ENCODE measurements at regions not wholly inside any gene's neighbourhood (a gene's known extent, or its start where the extent isn't known, plus 50 kb on each side); places are given as distances from the start of the nearest gene placed in this dataset.

GRCh38 chr14:71604231-71604630 lies 328.0 kb upstream of the RGS6 start:
- no peak for DNase-seq (ENCODE audit: low read depth, low spot score)
- Mint-ChIP-seq H3K4me3 (no peak overlapping the region), H3K4me1 (peaks cover 16% of the 10 kb centered on the region), H3K27ac (ENCODE audit: unreplicated experiment) (no peak overlapping the region), H3K9me3 (peaks cover 21% of the 10 kb centered on the region), H3K36me3 (ENCODE audit: low read depth) (peaks cover 32% of the 10 kb centered on the region), H3K27me3 (ENCODE audit: low read depth) (no peaks in the 10 kb centered on the region)
- TF ChIP-seq, protein P1, sequence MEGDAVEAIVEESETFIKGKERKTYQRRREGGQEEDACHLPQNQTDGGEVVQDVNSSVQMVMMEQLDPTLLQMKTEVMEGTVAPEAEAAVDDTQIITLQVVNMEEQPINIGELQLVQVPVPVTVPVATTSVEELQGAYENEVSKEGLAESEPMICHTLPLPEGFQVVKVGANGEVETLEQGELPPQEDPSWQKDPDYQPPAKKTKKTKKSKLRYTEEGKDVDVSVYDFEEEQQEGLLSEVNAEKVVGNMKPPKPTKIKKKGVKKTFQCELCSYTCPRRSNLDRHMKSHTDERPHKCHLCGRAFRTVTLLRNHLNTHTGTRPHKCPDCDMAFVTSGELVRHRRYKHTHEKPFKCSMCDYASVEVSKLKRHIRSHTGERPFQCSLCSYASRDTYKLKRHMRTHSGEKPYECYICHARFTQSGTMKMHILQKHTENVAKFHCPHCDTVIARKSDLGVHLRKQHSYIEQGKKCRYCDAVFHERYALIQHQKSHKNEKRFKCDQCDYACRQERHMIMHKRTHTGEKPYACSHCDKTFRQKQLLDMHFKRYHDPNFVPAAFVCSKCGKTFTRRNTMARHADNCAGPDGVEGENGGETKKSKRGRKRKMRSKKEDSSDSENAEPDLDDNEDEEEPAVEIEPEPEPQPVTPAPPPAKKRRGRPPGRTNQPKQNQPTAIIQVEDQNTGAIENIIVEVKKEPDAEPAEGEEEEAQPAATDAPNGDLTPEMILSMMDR (conservative IDR thresholded peaks at IDR 0.05) = no peak

DNA sequence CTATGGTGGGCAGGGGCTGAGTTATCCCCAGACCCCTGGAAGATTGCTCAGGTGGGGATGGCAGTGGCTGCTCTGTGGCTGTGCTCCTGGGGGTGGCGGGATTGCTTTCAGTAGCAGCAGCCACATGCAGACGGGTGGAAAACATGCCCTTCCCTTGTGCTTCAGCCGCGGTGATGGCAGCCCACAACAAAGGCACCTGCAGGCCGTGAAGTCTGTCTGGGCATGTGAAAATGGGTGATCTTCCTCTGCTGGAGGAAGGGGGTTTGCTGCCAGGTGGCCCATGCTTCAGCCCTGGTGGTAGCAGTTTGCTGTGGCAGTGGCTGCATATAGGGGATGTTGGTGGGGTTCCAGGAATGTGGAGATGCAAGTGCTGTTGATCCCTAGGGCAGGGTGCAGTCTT lies 326.2 kb upstream of the RGS6 start:
- Mint-ChIP-seq H3K27me3 (ENCODE audit: low read depth) (no peaks in the 10 kb centered on the region), H3K4me3 (no peak overlapping the region), H3K27ac (ENCODE audit: unreplicated experiment) (no peak overlapping the region), H3K36me3 (ENCODE audit: low read depth) (peaks cover 20% of the 10 kb centered on the region), H3K4me1 (peaks cover 16% of the 10 kb centered on the region), H3K9me3 (peaks cover 13% of the 10 kb centered on the region)
- TF ChIP-seq, protein P1 (conservative IDR thresholded peaks at IDR 0.05) = no peak
- DNase-seq (ENCODE audit: low read depth, low spot score) = no peak

- DNase-seq (ENCODE audit: low read depth, low spot score) = no peak
- TF ChIP-seq, protein P1 (conservative IDR thresholded peaks at IDR 0.05) = no peak
- no peak overlapping the region for H3K27ac Mint-ChIP-seq (ENCODE audit: unreplicated experiment)
Observed at GRCh38 chr14:71606575-71606974, 325.7 kb upstream of the RGS6 start.

DNA sequence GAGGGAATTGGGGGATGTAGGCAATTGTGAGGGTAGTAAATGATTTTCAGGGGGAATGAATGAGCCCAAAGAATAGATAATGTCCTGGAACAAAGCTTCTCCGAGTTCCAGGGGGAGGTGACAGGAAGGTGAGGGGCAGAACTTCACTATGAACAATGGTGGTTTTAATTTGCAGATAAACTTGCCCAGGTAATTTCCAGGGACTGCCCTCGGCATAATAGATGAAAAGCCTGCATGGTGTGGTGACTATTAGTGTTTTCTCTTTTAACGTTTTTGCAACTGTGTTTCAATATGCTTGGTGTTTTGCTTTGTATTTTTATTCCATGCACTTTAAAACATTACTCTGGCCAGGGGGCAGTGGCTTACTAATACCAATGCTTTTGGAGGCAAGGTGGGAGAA lies 325.2 kb upstream of the RGS6 start:
- peaks cover 10% of the 10 kb centered on the region for H3K36me3 Mint-ChIP-seq (ENCODE audit: low read depth)
- no peak for DNase-seq (ENCODE audit: low read depth, low spot score)
- H3K27me3 Mint-ChIP-seq (ENCODE audit: low read depth) = no peaks in the 10 kb centered on the region
- TF ChIP-seq, protein P1 (conservative IDR thresholded peaks at IDR 0.05) = no peak
- H3K27ac Mint-ChIP-seq (ENCODE audit: unreplicated experiment) = no peak overlapping the region
- peaks cover 16% of the 10 kb centered on the region for H3K4me1 Mint-ChIP-seq
- H3K9me3 Mint-ChIP-seq = peaks cover 6% of the 10 kb centered on the region
- H3K4me3 Mint-ChIP-seq = no peak overlapping the region

More at GRCh38 chr14:71606575-71606974, 325.7 kb upstream of the RGS6 start:
- Mint-ChIP-seq H3K9me3 (peaks cover 8% of the 10 kb centered on the region), H3K4me3 (no peak overlapping the region), H3K4me1 (peaks cover 16% of the 10 kb centered on the region), H3K36me3 (ENCODE audit: low read depth) (peaks cover 15% of the 10 kb centered on the region), H3K27me3 (ENCODE audit: low read depth) (no peaks in the 10 kb centered on the region)

- H3K4me1 Mint-ChIP-seq = peaks cover 16% of the 10 kb centered on the region
- H3K27ac Mint-ChIP-seq (ENCODE audit: unreplicated experiment) = no peak overlapping the region
- no peaks in the 10 kb centered on the region for H3K27me3 Mint-ChIP-seq (ENCODE audit: low read depth)
- TF ChIP-seq, protein P1 (conservative IDR thresholded peaks at IDR 0.05) = no peak
- H3K9me3 Mint-ChIP-seq = peaks cover 5% of the 10 kb centered on the region
- no peak overlapping the region for H3K4me3 Mint-ChIP-seq
- DNase-seq (ENCODE audit: low read depth, low spot score) = no peak
- H3K36me3 Mint-ChIP-seq (ENCODE audit: low read depth) = peaks cover 5% of the 10 kb centered on the region
Observed at GRCh38 chr14:71610149-71610548, 322.1 kb upstream of the RGS6 start.

- Mint-ChIP-seq H3K4me1 (peaks cover 16% of the 10 kb centered on the region), H3K27me3 (ENCODE audit: low read depth) (no peaks in the 10 kb centered on the region), H3K4me3 (no peak overlapping the region), H3K9me3 (no peaks in the 10 kb centered on the region), H3K36me3 (ENCODE audit: low read depth) (no peaks in the 10 kb centered on the region), H3K27ac (ENCODE audit: unreplicated experiment) (no peak overlapping the region)
- TF ChIP-seq, protein P1 (conservative IDR thresholded peaks at IDR 0.05) = no peak
- no peak for DNase-seq (ENCODE audit: low read depth, low spot score)
Observed at GRCh38 chr14:71610797-71611196, 321.4 kb upstream of the RGS6 start.

All from neural crest cell (in vitro differentiated cells).